Mesenchymal stem cell (in vitro differentiated cells and primary cell): ENCODE measurements at regions not wholly inside any gene's neighbourhood (a gene's known extent, or its start where the extent isn't known, plus 50 kb on each side); places are given as distances from the start of the nearest gene placed in this dataset.

Source experiments
- DNase-seq: peaks from one replicate; pipeline ENCODE4 v3.0.0-alpha.2; 2013
- H2AFZ ChIP-seq: one replicate; pipeline ENCODE4 v1.6.1; 2013; ENCODE audit warnings: low read depth, mild to moderate bottlenecking, control low read depth, inconsistent platforms, low read length, moderate library complexity
- H2AK5ac ChIP-seq: 2 replicates; pipeline ENCODE4 v1.6.1; 2013; ENCODE audit warnings: low read length, moderate library complexity, mild to moderate bottlenecking, inconsistent platforms; ENCODE audit not compliant: severe bottlenecking
- H2BK120ac ChIP-seq: one replicate; pipeline ENCODE4 v1.6.1; 2013; ENCODE audit warnings: low read depth, mild to moderate bottlenecking, inconsistent platforms, low read length, moderate library complexity
- H2BK12ac ChIP-seq, 2 experiments: one replicate each; pipeline ENCODE4 v1.6.1; 2013; ENCODE audit warnings: inconsistent platforms in 2 of 2, low read length in 2 of 2, mild to moderate bottlenecking in 2 of 2, moderate library complexity in 2 of 2, control low read depth in 1 of 2
- H2BK15ac ChIP-seq: one replicate; pipeline ENCODE4 v1.6.1; 2013; ENCODE audit warnings: mild to moderate bottlenecking, low read depth, inconsistent platforms; ENCODE audit not compliant: poor library complexity, severe bottlenecking
- H2BK5ac ChIP-seq: 2 replicates; pipeline ENCODE4 v1.6.1; 2013; ENCODE audit warnings: low read depth, mild to moderate bottlenecking, low read length, control low read depth, inconsistent platforms; ENCODE audit not compliant: poor library complexity, severe bottlenecking
- H3K14ac ChIP-seq, 2 experiments: one replicate each; pipeline ENCODE4 v1.6.1; 2013; ENCODE audit warnings: inconsistent platforms in 2 of 2, low read length in 2 of 2, control low read depth in 1 of 2, mild to moderate bottlenecking in 1 of 2, moderate library complexity in 1 of 2
- H3K18ac ChIP-seq, 2 experiments: one replicate each; pipeline ENCODE4 v1.6.1; 2013; ENCODE audit warnings: inconsistent platforms in 2 of 2, low read length in 2 of 2, control low read depth in 1 of 2, low read depth in 1 of 2, mild to moderate bottlenecking in 1 of 2
- H3K23ac ChIP-seq, 2 experiments: one replicate each; pipeline ENCODE4 v1.6.1; 2013; ENCODE audit warnings: inconsistent platforms in 2 of 2, low read length in 2 of 2, mild to moderate bottlenecking in 2 of 2, moderate library complexity in 2 of 2, control low read depth in 1 of 2
- H3K27ac ChIP-seq: 2 replicates; pipeline ENCODE4 v1.5.1; 2013; ENCODE audit warnings: mild to moderate bottlenecking, moderate library complexity, low read length, control low read depth, inconsistent platforms; ENCODE audit not compliant: poor library complexity, severe bottlenecking
- H3K27me3 ChIP-seq, 2 experiments: 2 replicates each; pipeline versions ENCODE4 v1.6.1 to v1.7.0; 2013; ENCODE audit warnings: low read length in 2 of 2, mild to moderate bottlenecking in 2 of 2, moderate library complexity in 2 of 2, control low read depth in 1 of 2, inconsistent platforms in 1 of 2; ENCODE audit not compliant: control insufficient read depth in 1 of 2, insufficient read depth in 1 of 2
- H3K36me3 ChIP-seq, 2 experiments: 2 replicates each; pipeline versions ENCODE4 v1.6.1 to v1.7.0; 2013; ENCODE audit warnings: low read length in 2 of 2, control low read depth in 1 of 2, inconsistent platforms in 1 of 2, low read depth in 1 of 2, mild to moderate bottlenecking in 1 of 2; ENCODE audit not compliant: insufficient read depth in 2 of 2, control insufficient read depth in 1 of 2
- H3K4ac ChIP-seq, 2 experiments: one replicate each; pipeline ENCODE4 v1.6.1; 2013; ENCODE audit warnings: inconsistent platforms in 2 of 2, low read length in 2 of 2, mild to moderate bottlenecking in 2 of 2, moderate library complexity in 2 of 2, control low read depth in 1 of 2, low read depth in 1 of 2
- H3K4me1 ChIP-seq: 2 replicates; pipeline ENCODE4 v1.6.1; 2013; ENCODE audit warnings: low read depth, low read length, control low read depth; ENCODE audit not compliant: control insufficient read depth, insufficient read depth
- H3K4me2 ChIP-seq: 2 replicates; pipeline ENCODE4 v1.6.1; 2013; ENCODE audit warnings: low read length, mild to moderate bottlenecking, inconsistent platforms; ENCODE audit not compliant: poor library complexity, severe bottlenecking
- H3K4me3 ChIP-seq, 2 experiments: 2 replicates each; pipeline versions ENCODE4 v1.5.1 to v1.7.0; 2013; ENCODE audit warnings: low read length in 2 of 2, mild to moderate bottlenecking in 2 of 2, control low read depth in 1 of 2, low read depth in 1 of 2; ENCODE audit not compliant: insufficient read depth in 1 of 2
- H3K79me1 ChIP-seq: replicated peaks from 2 replicates; pipeline ENCODE4 v1.6.1; 2013; ENCODE audit warnings: mild to moderate bottlenecking, control low read depth, low read length, inconsistent platforms; ENCODE audit not compliant: poor library complexity, severe bottlenecking
- H3K9ac ChIP-seq: 2 replicates; pipeline ENCODE4 v1.7.0; 2013; ENCODE audit warnings: mild to moderate bottlenecking, low read length, moderate library complexity
- H3K9me3 ChIP-seq: 2 replicates; pipeline ENCODE4 v1.7.0; 2013; ENCODE audit warnings: mild to moderate bottlenecking, low read length; ENCODE audit not compliant: control insufficient read depth
- H4K8ac ChIP-seq: one replicate; pipeline ENCODE4 v1.6.1; 2013; ENCODE audit warnings: inconsistent platforms, mild to moderate bottlenecking, low read length, moderate library complexity
- H4K91ac ChIP-seq: one replicate; pipeline ENCODE4 v1.6.1; 2013; ENCODE audit warnings: mild to moderate bottlenecking, low read length, inconsistent platforms
- WGBS: methylation state at CpG from one replicate; pipeline ENCODE4 v1.1.7; 2013; ENCODE audit warnings: mixed read lengths; 5-methylcytosine and 5-hydroxymethylcytosine counted together

DNA sequence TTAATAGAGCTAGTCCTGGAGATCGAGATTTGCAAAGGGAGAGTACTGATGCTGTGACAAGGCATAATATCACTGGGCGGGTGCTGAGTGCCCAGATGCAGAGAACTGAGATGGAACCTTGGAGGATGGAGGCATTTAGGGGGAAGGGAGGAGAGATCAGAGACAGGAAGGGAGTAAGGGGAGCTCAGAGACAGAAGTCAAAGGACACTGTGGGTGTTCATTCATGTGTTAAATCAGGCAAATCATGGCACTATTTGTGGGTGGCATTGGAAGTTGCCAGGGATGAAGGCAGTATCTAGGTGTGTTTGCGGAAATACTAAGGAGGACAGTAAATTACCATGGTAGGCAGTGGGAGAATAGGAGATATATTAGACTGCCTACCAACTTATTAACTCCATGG, 135.0 kb downstream of the RBM46 start:
- WGBS = 44% methylated on average over 2 of the region's 3 CpGs
- no peak overlapping the region for H3K4me3 ChIP-seq
- H2BK120ac ChIP-seq = no peak overlapping the region
- H3K23ac ChIP-seq = no peak overlapping the region
- H2BK12ac ChIP-seq = no peak overlapping the region
- no peak for DNase-seq
- no peak overlapping the region for H2BK15ac ChIP-seq
- no peak overlapping the region for H4K8ac ChIP-seq
- no peak overlapping the region for H2AK5ac ChIP-seq
- no peak overlapping the region for H3K27ac ChIP-seq
- no peak overlapping the region for H3K18ac ChIP-seq
- no peaks in the 10 kb centered on the region for H3K4me1 ChIP-seq
- no peak overlapping the region for H4K91ac ChIP-seq
- no peaks in the 10 kb centered on the region for H3K36me3 ChIP-seq
- no peak overlapping the region for H3K9ac ChIP-seq
- no peak overlapping the region for H3K4ac ChIP-seq
- no peaks in the 10 kb centered on the region for H3K27me3 ChIP-seq
- H3K14ac ChIP-seq = no peak overlapping the region
- H3K9me3 ChIP-seq = no peaks in the 10 kb centered on the region
- H2AFZ ChIP-seq = no peak overlapping the region
- no peak overlapping the region for H2BK5ac ChIP-seq
- no peak overlapping the region for H3K4me2 ChIP-seq
- H3K79me1 ChIP-seq = no peaks in the 10 kb centered on the region

DNA sequence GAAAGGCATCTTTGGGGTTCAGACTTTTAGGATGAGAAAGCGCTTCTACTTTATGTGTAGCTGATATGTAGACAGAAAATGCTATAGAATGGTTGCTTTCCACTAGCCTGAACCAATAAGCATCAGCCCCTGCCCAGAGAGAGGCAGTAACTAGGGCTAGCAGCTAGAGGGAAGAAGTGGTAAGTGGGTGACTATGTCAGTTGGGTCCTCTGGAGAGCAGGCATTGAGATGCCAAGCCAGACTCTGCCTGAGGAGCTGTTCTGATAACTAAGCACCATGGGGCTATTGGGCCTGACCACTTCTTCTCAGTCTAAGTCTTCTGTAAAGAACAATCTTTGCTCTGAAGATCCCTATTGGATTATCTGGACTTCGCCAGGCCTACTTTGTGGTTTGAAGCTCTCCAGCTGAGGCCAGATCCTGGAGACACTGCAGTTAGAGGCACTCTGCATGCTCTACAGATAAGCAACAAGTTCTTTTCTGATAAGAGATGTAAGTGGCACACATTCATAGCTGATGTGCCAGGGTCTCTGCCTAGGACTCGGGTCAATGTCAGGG, 146.1 kb downstream of the RBM46 start:
- no peak overlapping the region for H3K23ac ChIP-seq
- no peak overlapping the region for H4K8ac ChIP-seq
- no peak overlapping the region for H3K4ac ChIP-seq
- no peaks in the 10 kb centered on the region for H3K79me1 ChIP-seq
- H3K27ac ChIP-seq = no peak overlapping the region
- H3K4me3 ChIP-seq = no peak overlapping the region
- H3K36me3 ChIP-seq = no peaks in the 10 kb centered on the region
- no peak overlapping the region for H4K91ac ChIP-seq
- H3K18ac ChIP-seq = no peak overlapping the region
- 73% methylated on average over 3 of the region's 3 CpGs for WGBS
- H2BK5ac ChIP-seq = no peak overlapping the region
- H3K27me3 ChIP-seq = no peaks in the 10 kb centered on the region
- H2BK15ac ChIP-seq = no peak overlapping the region
- no peak overlapping the region for H2AFZ ChIP-seq
- no peak overlapping the region for H3K4me2 ChIP-seq
- no peaks in the 10 kb centered on the region for H3K4me1 ChIP-seq
- no peak overlapping the region for H2BK12ac ChIP-seq
- H3K9me3 ChIP-seq = peaks cover 5% of the 10 kb centered on the region
- H2AK5ac ChIP-seq = no peak overlapping the region
- no peak overlapping the region for H3K9ac ChIP-seq
- H3K14ac ChIP-seq = no peak overlapping the region
- DNase-seq = no peak
- H2BK120ac ChIP-seq = no peak overlapping the region

DNA sequence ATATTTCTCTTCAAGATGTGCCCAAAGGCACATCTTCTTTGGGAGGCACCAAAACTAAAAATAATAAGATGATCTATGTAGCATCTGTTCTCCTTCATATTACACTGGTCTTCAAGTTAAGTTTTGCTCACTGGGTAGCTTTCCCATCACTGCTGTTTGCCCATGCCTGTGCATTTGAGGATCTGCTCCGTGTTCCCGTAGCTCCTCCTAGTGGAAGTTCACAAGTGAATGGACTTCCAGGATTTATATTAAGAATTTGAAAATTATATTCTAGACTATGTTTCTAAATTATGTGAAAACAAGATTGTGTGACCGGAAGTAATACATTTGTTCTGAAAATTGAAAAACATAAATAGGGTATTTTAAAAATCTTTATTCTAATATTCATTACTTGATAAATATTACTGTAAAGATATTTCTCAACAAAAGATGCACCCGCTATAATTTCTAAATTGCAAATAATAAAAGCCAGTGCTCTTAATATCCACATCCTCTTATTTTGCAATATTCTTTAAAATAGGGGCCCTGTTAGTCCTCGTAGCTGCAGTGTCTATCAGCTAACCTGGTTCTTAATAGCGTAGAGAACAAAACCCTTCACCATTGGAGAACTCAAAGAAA, 147.7 kb downstream of the RBM46 start:
- no peak overlapping the region for H2BK15ac ChIP-seq
- H3K4ac ChIP-seq = no peak overlapping the region
- H3K23ac ChIP-seq = no peak overlapping the region
- no peak overlapping the region for H3K9ac ChIP-seq
- no peak overlapping the region for H3K18ac ChIP-seq
- H3K27me3 ChIP-seq = no peaks in the 10 kb centered on the region
- H2BK120ac ChIP-seq = no peak overlapping the region
- no peak overlapping the region for H2BK12ac ChIP-seq
- H2BK5ac ChIP-seq = no peak overlapping the region
- H4K91ac ChIP-seq = no peak overlapping the region
- DNase-seq = no peak
- H2AK5ac ChIP-seq = no peak overlapping the region
- H3K4me3 ChIP-seq = no peak overlapping the region
- no peak overlapping the region for H3K4me2 ChIP-seq
- 65% methylated on average over 4 of the region's 6 CpGs for WGBS
- peaks cover 7% of the 10 kb centered on the region for H3K9me3 ChIP-seq
- H3K36me3 ChIP-seq = no peaks in the 10 kb centered on the region
- no peak overlapping the region for H2AFZ ChIP-seq
- H3K27ac ChIP-seq = no peak overlapping the region
- no peaks in the 10 kb centered on the region for H3K79me1 ChIP-seq
- no peak overlapping the region for H4K8ac ChIP-seq
- no peak overlapping the region for H3K14ac ChIP-seq
- no peaks in the 10 kb centered on the region for H3K4me1 ChIP-seq

DNA sequence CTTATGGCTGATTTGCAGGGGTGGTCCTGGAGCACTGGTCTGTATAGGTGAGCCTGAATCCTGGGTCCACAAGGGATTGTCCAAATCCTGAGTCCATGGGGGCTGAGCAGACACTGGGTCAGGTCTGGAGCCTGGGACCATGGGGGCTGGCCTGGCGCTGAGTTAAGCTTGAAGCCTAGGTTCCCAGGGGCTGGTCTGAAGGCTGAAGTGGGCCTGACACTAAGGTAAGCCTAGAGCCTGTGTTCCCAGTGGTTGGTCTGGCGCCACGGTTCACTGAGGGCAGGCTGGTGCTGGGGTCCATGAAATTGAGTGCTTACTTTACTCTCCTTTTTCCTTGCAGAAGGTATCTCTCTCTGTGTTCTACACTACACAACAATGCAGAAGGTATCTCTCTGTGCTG, 155.8 kb downstream of the RBM46 start:
- Histone ChIP-seq H3K4ac (no peak overlapping the region), H3K14ac (no peak overlapping the region), H3K18ac (no peak overlapping the region), H3K36me3 (no peaks in the 10 kb centered on the region), H3K9ac (no peak overlapping the region), H4K91ac (no peak overlapping the region), H4K8ac (no peak overlapping the region), H2BK120ac (no peak overlapping the region), H3K4me1 (peaks cover 3% of the 10 kb centered on the region), H3K23ac (no peak overlapping the region), H2AFZ (no peak overlapping the region), H2AK5ac (no peak overlapping the region), H3K79me1 (no peaks in the 10 kb centered on the region), H2BK12ac (no peak overlapping the region), H3K9me3 (peaks cover 12% of the 10 kb centered on the region), H3K4me3 (peak overlapping the region in 1 of 2 experiments; percentile 26), H3K4me2 (no peak overlapping the region), H3K27ac (no peak overlapping the region), H2BK5ac (no peak overlapping the region), H2BK15ac (no peak overlapping the region), H3K27me3 (no peaks in the 10 kb centered on the region)
- WGBS = 50% methylated on average over 1 of the region's 3 CpGs
- DNase-seq = no peak
